ENCODE measurements at regions not wholly inside any gene's neighbourhood (a gene's known extent, or its start where the extent isn't known, plus 50 kb on each side); places are given as distances from the start of the nearest gene placed in this dataset.

DNA sequence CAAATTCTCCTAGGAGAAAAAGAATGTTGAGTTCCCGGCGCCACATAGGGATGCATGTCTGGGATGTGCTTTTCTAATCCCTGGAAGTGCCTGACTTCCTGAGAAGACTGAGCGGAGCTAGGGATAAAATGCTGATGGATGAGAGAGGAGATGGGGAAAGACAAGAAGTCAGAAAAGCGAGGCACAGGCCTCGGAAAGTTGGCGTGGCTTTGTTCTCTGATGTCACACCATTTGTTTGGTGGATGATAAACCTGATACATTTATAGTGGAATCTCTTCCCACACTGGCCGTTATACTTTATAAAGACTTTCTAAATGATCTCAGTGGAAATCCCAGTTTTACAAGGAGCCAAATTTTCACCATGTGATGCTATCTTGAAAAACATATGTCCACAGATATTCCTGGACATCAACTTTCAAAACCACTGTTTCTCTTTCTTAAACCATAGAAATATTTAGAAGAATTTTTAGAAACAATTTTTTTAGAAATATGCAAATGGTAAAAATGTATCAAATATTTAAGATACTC, 188.8 kb upstream of the SVIL start:
- intact Hi-C loops (cut with DNase I; ENCODE audit: low total_unique reads), result no loop called here
- TF ChIP-seq, protein P1, sequence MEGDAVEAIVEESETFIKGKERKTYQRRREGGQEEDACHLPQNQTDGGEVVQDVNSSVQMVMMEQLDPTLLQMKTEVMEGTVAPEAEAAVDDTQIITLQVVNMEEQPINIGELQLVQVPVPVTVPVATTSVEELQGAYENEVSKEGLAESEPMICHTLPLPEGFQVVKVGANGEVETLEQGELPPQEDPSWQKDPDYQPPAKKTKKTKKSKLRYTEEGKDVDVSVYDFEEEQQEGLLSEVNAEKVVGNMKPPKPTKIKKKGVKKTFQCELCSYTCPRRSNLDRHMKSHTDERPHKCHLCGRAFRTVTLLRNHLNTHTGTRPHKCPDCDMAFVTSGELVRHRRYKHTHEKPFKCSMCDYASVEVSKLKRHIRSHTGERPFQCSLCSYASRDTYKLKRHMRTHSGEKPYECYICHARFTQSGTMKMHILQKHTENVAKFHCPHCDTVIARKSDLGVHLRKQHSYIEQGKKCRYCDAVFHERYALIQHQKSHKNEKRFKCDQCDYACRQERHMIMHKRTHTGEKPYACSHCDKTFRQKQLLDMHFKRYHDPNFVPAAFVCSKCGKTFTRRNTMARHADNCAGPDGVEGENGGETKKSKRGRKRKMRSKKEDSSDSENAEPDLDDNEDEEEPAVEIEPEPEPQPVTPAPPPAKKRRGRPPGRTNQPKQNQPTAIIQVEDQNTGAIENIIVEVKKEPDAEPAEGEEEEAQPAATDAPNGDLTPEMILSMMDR (IDR thresholded peaks at IDR 0.05), result no peak
- TF ChIP-seq POLR2A (IDR thresholded peaks at IDR 0.05), result no peak
- H3K4me3 ChIP-seq (ENCODE audit: low read depth, poor library complexity, severe bottlenecking), result no peak overlapping the region
- no peak for DNase-seq (ENCODE audit: low spot score in 2 of 2)
- WGBS, 2 donors, result 76% methylated on average over 7 of the region's 7 CpGs

- 29 to 34% methylated on average over 12 to 14 of the region's 14 CpGs for WGBS, 2 donors
- peak in 1 of 2 donors; percentile 85 for DNase-seq (ENCODE audit: low spot score in 2 of 2)
- no peak overlapping the region for H3K4me3 ChIP-seq (ENCODE audit: low read depth, poor library complexity, severe bottlenecking)
- TF ChIP-seq, protein P1 (IDR thresholded peaks at IDR 0.05), result no peak
- TF ChIP-seq POLR2A (IDR thresholded peaks at IDR 0.05), result no peak
- intact Hi-C loops (cut with DNase I; ENCODE audit: low total_unique reads), result no loop called here
Observed at GRCh38 chr10:29820890-29821461, 186.2 kb upstream of the SVIL start.

DNA sequence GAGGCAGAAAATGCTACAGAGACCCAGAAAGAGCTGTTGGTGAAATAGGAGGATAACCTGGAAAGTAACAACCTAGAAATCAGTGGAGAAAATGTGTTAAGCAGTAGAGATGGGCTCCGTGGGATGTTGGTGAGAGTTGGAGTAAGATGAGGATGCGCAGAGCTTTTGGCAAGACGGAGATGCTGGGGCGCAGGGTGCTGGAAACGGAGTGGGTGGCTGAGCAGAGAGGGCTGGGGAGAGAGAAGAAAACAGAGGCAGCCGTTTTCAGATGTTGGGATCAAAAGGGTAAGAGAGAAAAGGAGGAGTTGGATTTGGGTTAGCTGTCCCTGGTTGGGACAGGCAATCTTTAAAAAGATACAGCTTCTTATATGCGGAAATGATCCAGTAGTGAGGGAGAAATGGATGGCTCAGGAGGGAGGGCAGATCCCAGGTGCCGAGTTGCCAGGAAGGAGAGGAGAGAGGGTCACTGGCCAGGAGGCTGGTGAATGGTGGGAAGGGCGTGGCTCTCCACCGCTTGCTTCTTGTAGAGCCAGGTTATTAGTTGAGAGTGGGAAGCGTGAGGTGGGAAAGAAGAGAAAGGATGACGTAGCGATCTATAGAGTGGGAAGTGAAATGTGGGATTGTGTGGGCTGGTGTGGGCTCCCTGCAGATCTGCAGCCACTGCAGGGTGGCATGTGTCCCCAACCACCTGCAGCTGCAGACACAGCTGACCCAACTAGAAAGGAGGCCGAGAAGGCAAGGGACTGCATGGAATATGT, 182.2 kb upstream of the SVIL start:
- peak in 1 of 2 donors; percentile 59 for DNase-seq (ENCODE audit: low spot score in 2 of 2)
- H3K4me3 ChIP-seq (ENCODE audit: low read depth, poor library complexity, severe bottlenecking), result no peak overlapping the region
- intact Hi-C loops (cut with DNase I; ENCODE audit: low total_unique reads), result no loop called here
- 88 to 90% methylated on average over 14 of the region's 14 CpGs for whole genome bisulfite sequencing, 2 donors
- TF ChIP-seq, protein P1 (IDR thresholded peaks at IDR 0.05), result no peak
- TF ChIP-seq POLR2A (IDR thresholded peaks at IDR 0.05), result no peak

- TF ChIP-seq, protein P1 (IDR thresholded peaks at IDR 0.05), result no peak
- TF ChIP-seq POLR2A (IDR thresholded peaks at IDR 0.05), result no peak
- DNase-seq (ENCODE audit: low spot score in 2 of 2), result no peak
- no peak overlapping the region for H3K4me3 ChIP-seq (ENCODE audit: low read depth, poor library complexity, severe bottlenecking)
- WGBS, 2 donors, result 73 to 82% methylated on average over 2 of the region's 2 CpGs
- intact Hi-C loops (cut with DNase I; ENCODE audit: low total_unique reads), result no loop called here
Observed at GRCh38 chr10:29815572-29815971, 180.8 kb upstream of the SVIL start.

- intact Hi-C loops (cut with DNase I; ENCODE audit: low total_unique reads), result no loop called here
- TF ChIP-seq, protein P1 (IDR thresholded peaks at IDR 0.05), result no peak
- TF ChIP-seq POLR2A (IDR thresholded peaks at IDR 0.05), result no peak
- no peak overlapping the region for H3K4me3 ChIP-seq (ENCODE audit: low read depth, poor library complexity, severe bottlenecking)
- DNase-seq (ENCODE audit: low spot score in 2 of 2), result peak in 1 of 2 donors; percentile 66
- 14 to 15% methylated on average over 5 of the region's 5 CpGs for WGBS, 2 donors
Observed at GRCh38 chr10:29811751-29812427, 177.1 kb upstream of the SVIL start.

Measured in lower leg skin (tissue), 4 donors.